Activated CD4-positive, alpha-beta T cell treated with anti-CD3 and anti-CD28 coated beads for 24 hours (primary cell): ENCODE measurements at regions not wholly inside any gene's neighbourhood (a gene's known extent, or its start where the extent isn't known, plus 50 kb on each side); places are given as distances from the start of the nearest gene placed in this dataset.
"Not testable (repeated sequence)": the region's sequence is repeated elsewhere in the genome, so short reads cannot be mapped to it uniquely, and the experiment has no call there.

ENCODE experiments used
- DNase-seq, 2 donors: peaks; one replicate each; pipeline ENCODE4 v3.0.0-alpha.2; 2020; ENCODE audit warnings: low read depth in 2 of 2

DNA sequence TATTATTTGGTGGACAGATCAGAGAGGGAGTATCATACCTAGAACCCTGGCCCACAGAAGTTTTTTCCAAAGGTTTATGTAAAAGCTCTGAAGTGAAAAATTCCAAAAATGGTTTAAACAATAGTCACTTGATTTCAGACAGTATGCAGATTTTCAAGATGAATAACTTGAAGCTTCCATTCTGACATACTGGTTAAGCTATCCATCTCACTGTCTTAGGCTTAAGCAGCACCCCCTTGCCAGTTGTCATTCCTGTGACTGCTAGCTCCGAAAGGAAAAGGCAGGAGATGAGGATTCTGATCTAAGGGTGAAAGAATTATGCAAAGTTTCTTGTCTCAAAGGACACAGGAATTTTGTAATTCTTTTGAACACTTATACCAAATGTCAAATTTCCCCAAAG is 337.5 kb upstream of the THBS1 start:
- no peak for DNase-seq

DNA sequence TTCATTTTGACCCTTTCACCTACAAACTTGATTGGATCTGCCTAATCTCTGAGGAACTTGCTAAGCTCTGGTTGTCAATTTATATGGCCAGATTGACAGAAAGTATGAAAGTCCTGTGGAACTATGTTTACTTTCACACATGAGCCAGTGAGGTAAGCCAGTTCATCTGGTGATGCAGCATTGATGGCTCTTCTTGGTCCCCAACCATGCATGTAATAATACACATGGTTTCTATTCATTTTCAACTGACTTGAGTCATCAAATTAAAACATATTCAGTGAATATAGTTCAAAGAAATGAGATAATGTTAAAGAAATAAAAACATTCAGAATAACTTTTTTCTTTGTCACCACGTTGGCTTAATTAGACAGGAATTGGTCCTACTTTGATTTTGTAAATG is 336.1 kb upstream of the THBS1 start:
- DNase-seq = no peak

DNA sequence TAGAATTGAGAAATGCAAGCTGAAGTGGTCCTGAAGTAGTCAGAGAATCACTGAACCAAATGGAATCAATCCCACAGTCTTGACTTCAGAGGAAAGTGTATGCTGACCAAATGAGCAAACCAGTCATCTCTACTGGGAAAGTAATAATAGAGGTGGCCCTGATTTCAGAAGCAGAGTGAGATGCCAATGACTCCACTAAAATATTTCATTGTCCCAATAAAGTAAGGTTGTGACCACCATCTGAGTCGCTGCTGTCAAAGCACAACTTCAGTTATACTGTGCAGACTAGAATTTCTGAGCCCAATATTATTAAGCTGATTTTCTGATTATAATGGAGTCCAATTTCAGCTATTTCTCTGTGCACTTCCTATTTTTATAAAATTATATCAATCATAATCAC is 334.4 kb upstream of the THBS1 start:
- DNase-seq = no peak

DNA sequence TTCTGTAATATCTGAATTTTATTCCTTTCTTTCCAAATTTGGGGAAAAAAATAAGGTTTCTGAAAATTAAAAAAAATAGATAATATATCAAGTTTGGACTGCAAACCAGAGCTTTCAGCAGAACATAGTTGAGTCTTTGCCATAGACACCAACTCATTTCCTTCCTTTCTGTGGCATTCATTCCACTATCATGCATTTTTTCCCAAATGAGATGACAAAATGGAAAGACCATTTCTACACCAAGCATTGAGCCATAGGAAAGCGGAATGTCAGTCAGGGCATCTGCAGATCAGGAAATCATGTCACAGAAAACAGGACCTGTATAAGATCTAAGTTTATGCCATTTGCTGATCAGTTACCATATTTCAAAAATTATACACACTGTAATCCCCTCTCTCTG is 333.3 kb upstream of the THBS1 start:
- no peak for DNase-seq

DNA sequence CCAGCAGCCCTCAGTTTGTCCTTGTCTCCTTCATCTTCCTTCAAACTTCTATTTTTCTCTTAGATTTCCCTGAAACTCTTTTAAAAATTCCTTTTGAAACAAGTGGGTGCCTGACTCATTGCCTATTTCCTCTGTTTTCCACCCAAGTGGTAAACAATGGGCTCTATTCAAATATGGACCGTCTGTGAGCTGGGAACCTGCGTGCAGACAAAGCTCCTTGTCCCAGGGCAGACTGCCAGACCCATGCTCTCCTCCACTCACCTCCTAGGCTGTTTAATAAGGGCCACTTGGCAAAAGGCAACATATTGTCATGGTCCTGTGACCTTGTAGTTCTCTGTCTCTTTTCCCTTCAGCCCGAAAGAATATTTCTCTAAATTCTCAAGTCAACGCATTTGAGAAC is 332.7 kb upstream of the THBS1 start:
- DNase-seq = no peak

DNA sequence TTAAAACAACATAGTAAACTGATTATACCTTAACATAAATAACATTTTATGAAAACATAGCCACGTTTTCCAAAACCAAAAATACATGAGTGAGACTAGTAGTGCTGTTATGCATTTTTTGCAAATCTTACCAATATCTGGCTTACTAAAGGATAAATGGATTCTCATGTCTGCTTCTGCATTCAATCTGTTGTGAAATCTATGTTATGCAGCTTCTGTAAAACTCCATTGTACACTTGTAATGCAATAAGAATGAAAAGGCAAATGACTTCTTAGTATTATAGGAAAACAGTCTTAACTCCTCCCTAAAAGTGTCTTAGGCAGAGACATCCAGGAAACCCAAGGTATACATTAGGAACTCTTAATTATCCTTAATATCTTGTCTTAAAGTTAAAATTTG is 330.9 kb upstream of the THBS1 start:
- no peak for DNase-seq

DNA sequence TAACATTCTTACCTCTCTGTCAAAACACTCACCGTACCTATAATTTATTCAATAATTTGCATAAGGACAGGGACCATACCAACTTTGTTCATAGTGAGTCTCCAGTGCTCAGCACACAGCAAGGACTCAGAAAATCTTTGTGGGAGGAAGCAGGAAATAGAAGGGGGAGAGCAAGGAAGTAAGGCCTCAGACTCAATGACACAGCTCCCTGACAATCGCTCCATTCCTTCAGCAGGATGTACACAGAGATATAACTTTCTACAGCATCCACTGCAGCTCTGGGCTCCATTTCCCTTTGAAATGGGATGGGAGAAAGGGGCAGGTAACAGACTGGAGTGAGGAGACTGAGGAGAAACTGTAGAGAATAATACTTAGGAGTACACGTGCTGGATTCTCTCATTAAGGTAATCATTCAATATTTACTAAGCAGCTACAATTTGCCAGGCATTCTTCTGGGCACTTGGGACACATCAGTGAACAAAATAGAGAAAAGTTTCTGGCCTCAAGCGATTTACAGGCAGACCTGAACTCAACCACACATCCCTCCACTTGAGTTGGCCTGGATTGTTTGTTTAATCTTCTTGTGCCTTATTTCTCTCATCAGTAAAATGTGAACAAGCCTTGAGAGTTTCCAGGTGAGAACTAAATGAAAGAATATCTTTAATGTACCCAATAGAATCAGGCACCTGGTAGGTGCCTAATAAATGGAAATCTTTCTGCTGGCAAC is 330.3 kb upstream of the THBS1 start:
- DNase-seq = no peak

DNA sequence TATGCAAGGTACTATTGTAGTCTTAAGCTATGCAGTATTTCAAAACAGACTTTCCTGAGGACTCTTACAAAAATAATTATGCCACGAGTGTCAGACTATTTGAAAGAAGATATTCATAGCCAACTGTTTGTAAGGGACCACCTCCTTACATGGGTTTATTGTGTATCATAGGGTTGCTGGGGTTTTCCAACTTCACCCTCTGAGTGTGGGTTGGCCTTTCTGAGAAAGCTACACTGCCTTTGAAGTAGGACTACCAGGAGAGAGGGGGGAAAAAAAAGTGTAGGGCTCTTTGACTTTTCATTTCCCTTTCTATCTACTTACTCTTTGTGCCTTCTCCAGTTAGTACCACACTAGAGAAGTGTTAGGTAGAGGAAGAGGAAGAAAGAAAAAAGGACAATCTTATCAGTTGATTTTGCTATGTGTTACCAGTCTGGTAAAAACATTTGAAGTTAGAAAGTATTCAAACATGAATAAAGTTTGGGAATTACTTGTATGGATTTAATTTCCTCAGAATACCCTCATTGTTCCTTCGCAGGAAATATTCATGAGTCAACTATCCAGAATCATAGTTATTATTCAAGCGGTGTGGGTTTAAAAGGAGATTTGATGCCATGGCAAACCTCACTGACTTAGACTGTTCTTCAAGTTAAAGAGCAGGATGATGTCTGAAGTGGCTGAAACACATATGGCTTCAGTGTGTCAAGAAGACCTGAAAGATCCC is 329.3 kb upstream of the THBS1 start:
- no peak for DNase-seq

DNA sequence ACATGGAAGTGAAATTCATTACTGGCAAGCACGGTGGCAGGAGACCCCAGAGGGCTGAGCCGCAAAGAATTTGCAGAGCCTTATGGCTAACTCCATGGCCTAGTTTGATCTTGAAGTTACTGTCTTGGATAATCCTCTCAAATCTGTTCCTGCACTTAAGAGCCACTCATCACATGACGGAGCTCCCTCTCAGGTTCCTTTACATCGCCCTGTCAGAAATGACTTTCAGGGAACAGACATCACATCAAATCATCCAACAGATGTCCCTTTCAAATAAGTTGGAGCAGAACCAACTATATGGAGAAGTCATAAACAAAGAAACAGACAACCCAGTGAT is 328.8 kb upstream of the THBS1 start:
- no peak for DNase-seq

DNA sequence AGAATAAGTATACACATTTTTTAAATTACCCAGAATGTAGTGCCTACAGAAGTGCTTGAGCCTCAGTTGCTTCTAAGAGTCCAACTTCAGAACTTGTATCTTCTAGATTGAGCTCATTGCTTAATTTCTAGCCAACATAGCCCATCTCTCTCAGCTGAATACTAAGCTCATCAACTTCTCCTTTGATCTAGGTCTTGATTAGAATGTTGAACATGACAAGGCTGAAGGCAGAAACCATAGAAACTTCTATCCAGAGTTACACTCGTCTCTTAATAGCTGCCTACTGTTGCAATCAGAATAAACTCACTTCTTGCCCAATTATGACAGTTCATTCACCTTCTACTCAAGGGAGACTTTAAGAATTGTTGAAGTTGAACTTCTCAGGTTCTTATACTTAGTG is 327.3 kb upstream of the THBS1 start:
- DNase-seq = no peak

DNA sequence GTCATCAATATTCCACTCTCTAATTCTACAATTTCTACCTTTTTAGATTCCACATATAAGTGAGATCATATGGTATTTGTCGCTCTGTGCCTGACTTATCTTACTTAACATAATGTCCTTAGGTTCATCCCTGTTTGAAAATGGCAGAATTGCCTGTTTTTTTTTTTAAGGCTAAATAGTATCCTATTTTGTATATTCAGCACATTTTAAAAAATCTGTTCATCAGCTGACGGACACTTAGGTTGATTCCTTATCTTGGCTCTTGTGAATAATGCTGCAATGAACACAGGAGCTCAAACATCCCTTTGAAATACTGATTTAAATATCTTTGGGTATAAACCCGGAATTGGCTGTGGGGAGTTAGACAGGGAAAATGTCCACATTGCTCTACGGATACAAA is 326.7 kb upstream of the THBS1 start:
- no peak for DNase-seq

DNA sequence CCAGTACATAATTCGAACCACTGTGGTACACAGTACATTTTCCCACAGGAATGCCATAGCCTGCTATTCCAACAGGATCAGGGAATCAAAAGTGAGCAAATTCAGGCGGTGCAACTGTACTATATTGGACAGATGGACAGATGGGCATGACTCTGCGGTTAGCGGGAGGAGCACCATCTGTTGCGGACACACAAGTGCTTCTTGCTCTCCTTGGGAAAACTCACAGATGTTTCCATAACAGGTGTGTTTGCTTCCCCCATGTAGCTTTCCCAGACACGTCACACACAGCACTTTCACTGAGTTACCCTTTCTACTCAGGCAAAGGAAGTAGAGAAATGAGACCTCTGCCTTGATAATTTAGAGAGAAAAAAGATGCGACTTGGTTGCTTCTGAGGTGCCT is 325.1 kb upstream of the THBS1 start:
- no peak for DNase-seq

DNA sequence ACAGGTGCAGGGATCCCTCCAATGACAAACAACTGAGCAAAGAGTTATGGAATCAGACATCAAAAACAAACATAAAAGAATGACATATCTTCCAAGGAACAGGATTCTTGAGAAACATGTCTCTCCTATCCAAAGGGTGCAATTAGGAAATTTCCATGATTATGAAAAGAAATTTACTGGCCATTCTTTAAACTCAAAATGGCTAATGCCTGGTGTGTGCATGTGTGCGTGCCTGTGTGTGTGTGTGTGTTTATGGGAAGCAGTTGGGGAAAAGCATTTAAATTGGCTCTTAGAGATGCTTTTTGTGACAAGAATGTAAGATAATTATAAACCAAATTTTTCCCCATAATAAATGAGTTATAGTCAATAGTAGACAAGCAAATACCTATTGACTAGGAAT is 320.5 kb upstream of the THBS1 start:
- DNase-seq = no peak

DNA sequence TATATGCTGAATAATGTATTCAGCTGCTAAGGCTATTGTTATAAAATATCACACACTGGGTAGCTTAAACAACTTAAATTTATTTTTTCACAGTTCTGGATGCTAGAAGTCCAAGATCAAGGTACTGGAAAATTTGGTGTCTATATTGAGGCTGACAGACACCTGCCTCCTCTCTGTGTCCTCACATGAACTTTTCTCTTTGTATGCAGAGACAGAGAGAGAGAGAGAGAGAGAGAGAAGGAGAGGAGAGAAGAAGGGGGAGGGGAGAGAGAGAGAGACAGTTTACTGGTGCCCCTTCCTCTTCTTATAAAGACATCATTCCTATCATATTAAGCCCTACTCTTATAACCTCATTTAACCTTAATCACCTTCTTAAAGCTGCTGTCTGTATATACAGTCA is 320.1 kb upstream of the THBS1 start:
- no peak for DNase-seq

DNA sequence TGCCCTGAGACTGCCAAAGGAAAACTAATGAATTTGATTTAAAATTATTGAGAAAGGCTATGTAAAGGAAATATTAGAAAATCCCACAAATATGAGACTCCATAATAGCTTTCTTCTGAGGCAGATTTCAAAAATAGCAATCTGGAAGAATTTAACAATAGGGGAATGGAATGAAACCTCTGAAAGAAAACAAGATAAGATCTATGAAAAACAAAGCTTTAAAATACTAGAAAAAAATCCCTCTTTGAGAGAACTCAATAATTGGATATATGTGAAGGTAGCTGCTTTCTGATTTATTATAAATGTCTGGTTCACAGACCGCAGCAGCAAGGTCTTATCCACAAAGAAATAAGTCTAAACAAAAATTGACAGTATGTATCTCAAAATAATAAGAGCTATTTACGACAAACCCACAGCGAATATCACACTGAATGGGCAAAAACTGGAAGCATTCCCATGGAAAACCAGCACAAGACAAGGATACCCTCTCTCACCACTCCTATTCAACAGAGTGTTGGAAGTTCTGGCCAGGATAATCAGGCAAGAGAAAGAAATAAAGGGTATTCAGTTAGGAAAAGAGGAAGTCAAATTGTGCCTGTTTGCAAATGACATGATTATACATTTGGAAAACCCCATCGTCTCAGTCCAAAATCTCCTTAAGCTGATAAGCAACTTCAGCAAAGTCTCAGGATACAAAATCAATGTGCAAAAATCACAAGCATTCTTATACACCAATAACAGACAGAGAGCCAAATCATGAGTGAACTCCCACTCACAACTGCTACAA is 319.3 kb upstream of the THBS1 start:
- not testable (repeated sequence) for DNase-seq

DNA sequence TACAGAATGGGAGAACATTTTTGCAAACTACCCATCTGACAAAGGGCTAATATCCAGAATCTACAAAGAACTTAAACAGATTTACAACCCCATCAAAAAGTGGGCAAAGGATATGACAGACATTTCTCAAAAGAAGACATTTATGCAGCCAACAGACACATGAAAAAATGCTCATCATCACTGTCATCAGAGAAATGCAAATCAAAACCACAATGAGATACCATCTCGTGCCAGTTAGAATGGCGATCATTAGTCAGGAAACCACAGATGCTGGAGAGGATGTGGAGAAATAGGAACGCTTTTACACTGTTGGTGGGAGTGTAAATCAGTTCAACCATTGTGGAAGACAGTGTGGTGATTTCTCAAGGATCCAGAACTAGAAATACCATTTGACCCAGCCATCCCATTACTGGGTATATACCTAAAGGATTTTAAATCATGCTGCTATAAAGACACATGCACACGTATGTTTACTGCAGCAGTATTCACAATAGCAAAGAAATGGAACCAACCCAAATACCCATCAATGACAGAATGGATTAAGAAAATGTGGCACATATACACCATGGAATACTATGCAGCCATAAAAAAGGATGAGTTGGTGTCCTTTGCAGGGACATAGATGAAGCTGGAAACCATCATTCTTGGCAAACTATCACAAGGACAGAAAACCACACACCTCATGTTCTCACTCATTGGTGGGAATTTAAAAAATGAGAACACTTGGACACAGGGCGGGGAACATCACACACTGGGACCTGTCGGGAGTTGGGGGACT is 317.7 kb upstream of the THBS1 start:
- DNase-seq = not testable (repeated sequence)

DNA sequence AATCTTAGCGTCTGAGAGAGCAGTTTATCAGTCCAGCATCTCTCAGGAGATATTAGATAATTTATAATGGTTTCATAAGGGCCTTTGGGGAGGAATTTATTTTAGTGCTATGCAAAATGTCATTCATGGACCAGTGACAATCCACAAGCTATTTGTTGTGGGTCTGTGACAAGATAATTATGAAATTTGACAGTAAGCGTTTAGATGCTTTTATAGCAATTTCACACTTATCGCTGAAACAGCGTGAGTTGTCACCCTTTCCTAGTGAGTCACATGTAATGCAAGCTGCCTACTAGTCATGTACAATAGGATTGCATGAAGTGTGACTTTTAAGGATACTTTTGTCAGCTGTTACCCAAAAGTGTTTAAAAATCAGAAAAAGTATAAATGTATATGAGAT is 315.6 kb upstream of the THBS1 start:
- DNase-seq = no peak

DNA sequence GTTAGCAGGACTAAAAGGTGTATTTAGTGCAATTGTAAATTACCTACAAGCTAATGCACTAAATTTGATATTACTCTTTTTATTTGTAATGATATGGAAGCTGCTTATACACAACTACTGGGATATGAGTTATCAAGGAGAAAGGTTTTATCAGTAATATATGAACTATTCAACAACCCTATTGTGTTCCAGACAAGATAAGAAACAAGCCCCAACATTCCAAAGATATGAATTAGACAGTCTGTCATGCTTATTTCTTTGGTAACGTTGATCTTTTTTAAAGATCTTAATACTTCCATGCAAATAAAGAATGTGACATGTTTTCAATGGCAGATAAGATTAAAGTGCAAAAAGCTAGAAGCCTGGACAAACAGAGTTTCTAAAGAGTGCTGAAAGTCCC is 314.0 kb upstream of the THBS1 start:
- no peak for DNase-seq

DNA sequence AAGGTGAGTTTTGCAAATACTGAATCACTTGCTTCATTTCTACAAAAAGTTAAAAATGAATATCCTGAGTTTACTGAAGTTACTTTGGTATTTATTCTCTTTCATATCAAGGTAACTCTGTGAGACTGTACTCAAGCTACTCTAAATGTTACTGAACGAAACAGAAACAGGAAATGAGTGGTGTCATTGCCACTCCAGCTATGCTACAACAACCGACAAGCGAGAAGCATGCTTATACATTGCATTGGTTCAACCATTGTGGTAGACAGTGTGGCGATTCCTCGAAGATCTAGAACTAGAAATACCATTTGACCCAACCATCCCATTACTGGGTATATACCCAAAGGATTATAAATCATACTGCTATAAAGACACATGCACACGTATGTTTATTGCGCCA is 313.2 kb upstream of the THBS1 start:
- DNase-seq = no peak

DNA sequence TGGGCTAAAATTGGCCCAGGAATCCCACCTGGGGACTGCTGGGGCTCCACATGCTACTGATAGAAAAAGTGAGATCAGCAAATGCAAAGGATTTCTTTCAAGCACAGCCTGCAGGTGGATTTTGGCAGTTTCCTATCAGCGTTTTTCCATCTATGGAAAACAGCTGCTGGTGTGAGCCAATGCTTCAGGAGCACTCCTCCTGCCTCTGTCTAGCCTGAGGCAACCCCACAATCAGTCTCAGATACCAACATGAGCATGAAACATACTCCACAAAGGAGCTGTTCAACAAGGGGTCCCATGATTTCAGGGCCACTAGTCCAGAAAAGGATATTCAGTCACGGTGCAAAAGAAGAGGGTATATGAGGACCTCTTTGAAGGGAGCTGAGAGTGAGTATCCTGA is 311.5 kb upstream of the THBS1 start:
- DNase-seq = no peak

DNA sequence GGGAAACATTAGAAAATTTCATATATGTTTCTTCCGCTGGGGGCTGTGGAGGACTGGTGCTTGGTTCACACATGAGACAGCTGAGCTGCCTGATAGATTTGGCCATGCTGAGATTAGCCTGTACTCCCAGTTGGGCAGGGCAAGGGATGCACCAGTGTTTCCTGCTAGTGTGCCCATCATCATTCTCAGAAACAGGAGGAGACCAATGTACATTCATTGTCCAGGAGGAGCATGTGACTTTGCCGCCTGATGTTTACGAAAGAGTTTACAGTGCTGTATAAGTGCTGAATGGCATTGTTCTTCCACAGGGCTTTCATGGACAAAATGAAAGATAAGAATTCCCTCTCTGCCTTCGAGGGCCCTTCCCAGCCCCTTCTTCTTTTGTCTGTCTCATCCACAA is 311.1 kb upstream of the THBS1 start:
- DNase-seq = no peak

DNA sequence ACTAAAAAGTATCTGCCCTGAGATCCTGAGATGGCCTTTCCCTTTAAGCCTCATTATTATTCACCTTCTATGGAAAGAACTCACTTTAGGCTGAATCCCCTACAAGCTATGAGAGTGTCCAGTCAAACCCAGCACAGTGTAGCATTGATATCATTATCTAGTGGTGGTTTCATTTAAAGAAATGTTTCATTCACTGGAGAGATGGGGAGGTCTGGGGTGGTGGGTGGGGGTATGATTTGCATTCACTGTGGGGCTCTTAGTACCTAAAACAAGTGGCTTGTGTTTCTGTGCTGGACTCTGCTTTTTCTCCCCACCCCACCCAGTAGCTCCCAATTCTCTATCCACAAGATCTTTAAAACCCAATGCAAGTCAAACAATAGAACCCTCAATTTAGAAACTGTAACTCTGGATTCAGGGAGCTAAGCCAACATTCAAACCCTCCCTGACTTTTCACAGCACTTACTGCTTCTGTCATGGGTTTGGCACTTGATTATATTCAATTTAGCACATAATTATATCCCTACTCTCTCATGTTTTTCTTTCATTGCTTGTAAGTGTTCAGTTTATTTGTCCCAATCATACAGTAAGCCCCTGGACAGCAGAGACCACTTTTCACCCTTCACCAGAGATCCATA is 310.5 kb upstream of the THBS1 start:
- no peak for DNase-seq
